AG04450 (cell line): ENCODE measurements at regions not wholly inside any gene's neighbourhood (a gene's known extent, or its start where the extent isn't known, plus 50 kb on each side); places are given as distances from the start of the nearest gene placed in this dataset.

ENCODE experiments used
- CTCF ChIA-PET: fragments of 300-600, 350-600 bp; formaldehyde crosslinking; extraction: SDS; loops from one replicate; lab custom pipeline; 2022; ENCODE audit warnings: antibody characterized with exemption, inconsistent platforms; lab: Charles Lee
- POLR2A ChIA-PET: fragments of 350-600 bp; formaldehyde crosslinking; extraction: SDS; loops from one replicate; lab custom pipeline; 2021; ENCODE audit warnings: antibody characterized with exemption, inconsistent platforms; lab: Yijun Ruan, JAX
- DNase-seq: peaks from one replicate; pipeline ENCODE4 v3.0.0-alpha.2; 2011; ENCODE audit warnings: low read depth, low spot score
- H3K27ac ChIP-seq: one replicate; pipeline ENCODE4 v1.5.1; 2012; ENCODE audit warnings: low read depth, low read length, control low read depth
- H3K27me3 ChIP-seq: one replicate; pipeline ENCODE4 v1.6.0; 2012; ENCODE audit warnings: low read length; ENCODE audit not compliant: control insufficient read depth, insufficient read depth
- H3K4me3 ChIP-seq: 2 replicates; pipeline ENCODE4 v1.5.1; 2011; ENCODE audit warnings: mild to moderate bottlenecking, low read depth, low read length, control low read depth
- H3K9me3 ChIP-seq: 2 replicates; pipeline ENCODE4 v1.5.1; 2012; ENCODE audit warnings: low read length; ENCODE audit not compliant: control insufficient read depth, insufficient read depth
- CTCF ChIP-seq: IDR thresholded peaks from 2 replicates; pipeline ENCODE4 v1.5.1; 2011; ENCODE audit warnings: low read depth, low read length, control low read depth, inconsistent platforms

GRCh38 chr2:40877734-40878288, 425.9 kb upstream of the SLC8A1 start:
- POLR2A ChIA-PET, result no interaction called here
- no peak for TF ChIP-seq CTCF
- H3K4me3 ChIP-seq, result no peak overlapping the region
- H3K27me3 ChIP-seq, result no peaks in the 10 kb centered on the region
- H3K9me3 ChIP-seq, result no peaks in the 10 kb centered on the region
- no peak for DNase-seq
- no peak overlapping the region for H3K27ac ChIP-seq
- CTCF ChIA-PET, result no interaction called here

- CTCF ChIA-PET, result no interaction called here
- TF ChIP-seq CTCF, result no peak
Measured at GRCh38 chr2:40879305-40879704, 427.4 kb upstream of the SLC8A1 start.

GRCh38 chr2:40886100-40886499, 434.2 kb upstream of the SLC8A1 start:
- no peak for DNase-seq
- Histone ChIP-seq H3K9me3 (no peaks in the 10 kb centered on the region), H3K27me3 (no peaks in the 10 kb centered on the region), H3K4me3 (no peak overlapping the region), H3K27ac (no peak overlapping the region)
- TF ChIP-seq CTCF, result no peak
- ChIA-PET POLR2A (no interaction called here), CTCF (no interaction called here)

More at GRCh38 chr2:40879305-40879704, 427.4 kb upstream of the SLC8A1 start:
- no peak for DNase-seq
- POLR2A ChIA-PET, result no interaction called here
- no peaks in the 10 kb centered on the region for H3K9me3 ChIP-seq
- H3K4me3 ChIP-seq, result no peak overlapping the region
- H3K27me3 ChIP-seq, result no peaks in the 10 kb centered on the region
- H3K27ac ChIP-seq, result no peak overlapping the region

GRCh38 chr2:40886655-40887054, 434.8 kb upstream of the SLC8A1 start:
- no peaks in the 10 kb centered on the region for H3K27me3 ChIP-seq
- ChIA-PET CTCF (no interaction called here), POLR2A (no interaction called here)
- no peak overlapping the region for H3K4me3 ChIP-seq
- no peak overlapping the region for H3K27ac ChIP-seq
- H3K9me3 ChIP-seq, result no peaks in the 10 kb centered on the region
- no peak for TF ChIP-seq CTCF
- DNase-seq, result no peak

GRCh38 chr2:40896358-40896757, 444.5 kb upstream of the SLC8A1 start:
- no peak overlapping the region for H3K4me3 ChIP-seq
- H3K27ac ChIP-seq, result no peak overlapping the region
- no peaks in the 10 kb centered on the region for H3K27me3 ChIP-seq
- ChIA-PET POLR2A (no interaction called here), CTCF (no interaction called here)
- DNase-seq, result no peak
- H3K9me3 ChIP-seq, result no peaks in the 10 kb centered on the region
- no peak for TF ChIP-seq CTCF
